H1 (cell line): ENCODE measurements at regions not wholly inside any gene's neighbourhood (a gene's known extent, or its start where the extent isn't known, plus 50 kb on each side); places are given as distances from the start of the nearest gene placed in this dataset.

Experiments used
- CTCF ChIA-PET: fragments of 300-600 bp; sonication (Branson Sonifier 250); formaldehyde crosslinking; loops from one replicate; lab custom pipeline; 2021; ENCODE audit not compliant: partially characterized antibody; lab: Charles Lee
- POLR2A ChIA-PET: fragments of 300-600 bp; sonication (Branson Sonifier 250); formaldehyde crosslinking; loops from one replicate; lab custom pipeline; 2021; ENCODE audit warnings: inconsistent platforms; ENCODE audit not compliant: partially characterized antibody; lab: Charles Lee
- DNase-seq, 2 experiments: peaks; one replicate each; pipeline versions ENCODE4 v3.0.0 to v3.0.0-alpha.2; 2010 to 2022; ENCODE audit warnings: low spot score in 2 of 2, low read depth in 1 of 2, mixed read lengths in 1 of 2
- FAIRE-seq: peaks from 2 replicates; lab custom pipeline; 2011; peaks lifted over from hg19 to GRCh38; lab: Jason Lieb, UNC
- H2AFZ ChIP-seq: 2 replicates; pipeline ENCODE4 v1.8.1; 2012; ENCODE audit warnings: low read length, inconsistent platforms
- H2AK5ac ChIP-seq: 2 replicates; pipeline ENCODE4 v1.6.1; 2013; ENCODE audit warnings: low read depth, low read length
- H2BK120ac ChIP-seq: replicated peaks from 2 replicates; pipeline ENCODE3; 2013; ENCODE audit warnings: low read depth, low read length, inconsistent platforms
- H2BK12ac ChIP-seq: 2 replicates; pipeline ENCODE4 v1.6.1; 2013; ENCODE audit warnings: low read depth, low read length
- H2BK15ac ChIP-seq: 2 replicates; pipeline ENCODE4 v1.6.1; 2013; ENCODE audit warnings: low read length
- H2BK20ac ChIP-seq: 2 replicates; pipeline ENCODE4 v1.6.1; 2013; ENCODE audit warnings: low read length
- H2BK5ac ChIP-seq: 2 replicates; pipeline ENCODE4 v1.6.1; 2013; ENCODE audit warnings: low read depth, low read length
- H3K14ac ChIP-seq: 2 replicates; pipeline ENCODE4 v1.6.1; 2013; ENCODE audit warnings: inconsistent platforms; ENCODE audit not compliant: insufficient read length
- H3K18ac ChIP-seq: 2 replicates; pipeline ENCODE4 v1.6.1; 2013; ENCODE audit warnings: low read length; ENCODE audit errors: extremely low read depth
- H3K23ac ChIP-seq: 2 replicates; pipeline ENCODE4 v1.6.1; 2013; ENCODE audit warnings: inconsistent platforms; ENCODE audit not compliant: insufficient read length
- H3K23me2 ChIP-seq: 2 replicates; pipeline ENCODE4 v1.6.1; 2013; ENCODE audit warnings: low read depth, low read length
- H3K27ac ChIP-seq: 2 replicates; pipeline ENCODE4 v1.6.1; 2011; ENCODE audit warnings: low read depth, low read length, inconsistent platforms
- H3K27me3 ChIP-seq, 4 experiments: replicated peaks in 1 of 4; 1 replicate in 1 of 4; 2 replicates in 3 of 4; pipeline versions ENCODE4 v1.6.1 to v1.8.1; 2011 to 2013; ENCODE audit warnings: low read length in 3 of 4, mild to moderate bottlenecking in 3 of 4, inconsistent platforms in 2 of 4, mixed read lengths in 2 of 4, moderate library complexity in 1 of 4; ENCODE audit not compliant: control insufficient read depth in 3 of 4, insufficient read depth in 3 of 4; ENCODE audit errors: extremely low read depth in 1 of 4
- H3K36me3 ChIP-seq, 4 experiments: 2 replicates each; pipeline versions ENCODE4 v1.6.1 to v1.8.1; 2011 to 2013; ENCODE audit warnings: mild to moderate bottlenecking in 4 of 4, low read length in 3 of 4, moderate library complexity in 2 of 4, control low read depth in 1 of 4, inconsistent platforms in 1 of 4; ENCODE audit not compliant: insufficient read depth in 4 of 4, control insufficient read depth in 2 of 4
- H3K4ac ChIP-seq: replicated peaks from 2 replicates; pipeline ENCODE3; 2013; ENCODE audit warnings: low read length, low read depth, mixed read lengths, inconsistent platforms; ENCODE audit not compliant: insufficient read length
- H3K4me1 ChIP-seq, 4 experiments: replicated peaks in 1 of 4; 1 replicate in 1 of 4; 2 replicates in 3 of 4; pipeline versions ENCODE4 v1.6.1 to v1.8.1; 2011 to 2013; ENCODE audit warnings: low read length in 3 of 4, inconsistent platforms in 2 of 4, mixed read lengths in 1 of 4; ENCODE audit not compliant: insufficient read depth in 4 of 4, control insufficient read depth in 3 of 4
- H3K4me2 ChIP-seq, 2 experiments: 2 replicates each; pipeline versions ENCODE4 v1.6.1 to v1.8.1; 2011 to 2013; ENCODE audit warnings: low read depth in 2 of 2, low read length in 2 of 2, control low read depth in 1 of 2, inconsistent platforms in 1 of 2, mild to moderate bottlenecking in 1 of 2; ENCODE audit not compliant: insufficient read depth in 1 of 2
- H3K4me3 ChIP-seq, 4 experiments: fragments of 200-600, 300-600 bp in 1 of 4; sonication (generic), shearing (Covaris generic), sonication (Bioruptor Twin) in 1 of 4; 2 replicates each; pipeline versions ENCODE4 v1.5.1 to v1.8.1; 2011 to 2016; ENCODE audit warnings: low read length in 4 of 4, low read depth in 3 of 4, control low read depth in 2 of 4, inconsistent platforms in 2 of 4, mild to moderate bottlenecking in 2 of 4, mixed read lengths in 1 of 4, moderate library complexity in 1 of 4; ENCODE audit not compliant: insufficient read depth in 2 of 4; ENCODE audit errors: extremely low read depth in 1 of 4
- H3K56ac ChIP-seq: replicated peaks from 2 replicates; pipeline ENCODE3; 2013; ENCODE audit warnings: low read depth, mild to moderate bottlenecking, mixed read lengths, low read length, inconsistent platforms; ENCODE audit not compliant: insufficient read length
- H3K79me1 ChIP-seq: 2 replicates; pipeline ENCODE4 v1.6.1; 2013; ENCODE audit warnings: low read depth, low read length, control low read depth
- H3K79me2 ChIP-seq, 2 experiments: 2 replicates each; pipeline versions ENCODE4 v1.6.1 to v1.8.1; 2012 to 2013; ENCODE audit warnings: low read length in 2 of 2, mild to moderate bottlenecking in 2 of 2, inconsistent platforms in 1 of 2; ENCODE audit not compliant: insufficient read depth in 2 of 2, control insufficient read depth in 1 of 2
- H3K9ac ChIP-seq, 4 experiments: replicated peaks in 1 of 4; 1 replicate in 1 of 4; 2 replicates in 3 of 4; pipeline versions ENCODE4 v1.6.1 to v1.8.1; 2011 to 2013; ENCODE audit warnings: low read depth in 3 of 4, low read length in 3 of 4, control low read depth in 2 of 4, mild to moderate bottlenecking in 2 of 4, moderate library complexity in 2 of 4, inconsistent platforms in 1 of 4; ENCODE audit errors: extremely low read depth in 1 of 4
- H3K9me3 ChIP-seq, 2 experiments: 2 replicates each; pipeline versions ENCODE4 v1.6.1 to v1.8.1; 2012 to 2013; ENCODE audit warnings: mild to moderate bottlenecking in 2 of 2, moderate library complexity in 2 of 2, control low read depth in 1 of 2, inconsistent platforms in 1 of 2, low read depth in 1 of 2, low read length in 1 of 2, mixed read lengths in 1 of 2; ENCODE audit not compliant: insufficient read depth in 2 of 2
- H4K20me1 ChIP-seq, 2 experiments: replicated peaks in 1 of 2; 2 replicates each; pipeline versions ENCODE3 to v1.8.1; 2011 to 2013; ENCODE audit warnings: inconsistent platforms in 2 of 2, low read length in 2 of 2, mild to moderate bottlenecking in 1 of 2; ENCODE audit not compliant: insufficient read depth in 2 of 2, control insufficient read depth in 1 of 2
- H4K5ac ChIP-seq: 2 replicates; pipeline ENCODE4 v1.6.1; 2013; ENCODE audit warnings: low read length, low read depth, mixed read lengths, inconsistent platforms; ENCODE audit not compliant: insufficient read length
- H4K8ac ChIP-seq: 2 replicates; pipeline ENCODE4 v1.8.0; 2013; ENCODE audit warnings: mild to moderate bottlenecking, moderate library complexity, low read length, inconsistent platforms; ENCODE audit not compliant: insufficient read depth; ENCODE audit errors: extremely low read depth
- H4K91ac ChIP-seq: replicated peaks from 2 replicates; pipeline ENCODE3; 2013; ENCODE audit warnings: low read length, mixed read lengths, inconsistent platforms; ENCODE audit not compliant: insufficient read length
- BACH1 ChIP-seq: IDR thresholded peaks from 2 replicates; pipeline ENCODE4 v1.6.1; 2012; ENCODE audit warnings: low read length, improper control_type of control experiment
- CBX8 ChIP-seq: fragments of 300-800, 300-1000 bp; sonication (generic); IDR thresholded peaks from 2 replicates; pipeline ENCODE4 v1.7.1; 2016; ENCODE audit warnings: low read depth, low read length, borderline replicate concordance
- CHD2 ChIP-seq: IDR thresholded peaks from 2 replicates; pipeline ENCODE4 v1.6.1; 2012; ENCODE audit warnings: low read length, improper control_type of control experiment
- KDM4A ChIP-seq: IDR thresholded peaks from one replicate; pipeline ENCODE4 v1.7.1; 2012; ENCODE audit warnings: low read depth, mild to moderate bottlenecking, moderate library complexity, low read length, inconsistent platforms; ENCODE audit not compliant: severe bottlenecking
- PHF8 ChIP-seq: fragments of 200-600 bp; sonication (generic); conservative IDR thresholded peaks from 2 replicates; pipeline ENCODE4 v1.7.1; 2012; ENCODE audit warnings: low read depth, mild to moderate bottlenecking, inconsistent platforms, low read length, moderate library complexity
- POLR2AphosphoS5 ChIP-seq: IDR thresholded peaks from 2 replicates; pipeline ENCODE4 v1.6.1; 2011; ENCODE audit warnings: low read depth, low read length
- SIRT6 ChIP-seq: IDR thresholded peaks from one replicate; pipeline ENCODE4 v1.7.1; 2012; ENCODE audit warnings: low read length, inconsistent platforms
- SP1 ChIP-seq: IDR thresholded peaks from 2 replicates; pipeline ENCODE4 v1.6.1; 2011; ENCODE audit warnings: low read depth, low read length
- TAF1 ChIP-seq: IDR thresholded peaks from 2 replicates; pipeline ENCODE4 v1.6.1; 2011; ENCODE audit warnings: mild to moderate bottlenecking, low read depth, low read length
- WGBS, 2 experiments: shearing (Covaris generic) in 1 of 2; methylation state at CpG; one replicate each; pipeline versions ENCODE4 v1.1.6 to v1.1.7; 2013 to 2015; ENCODE audit warnings: low lambda C conversion rate in 2 of 2, mixed read lengths in 2 of 2, inconsistent platforms in 1 of 2, low coverage in 1 of 2, missing lambda C conversion rate in 1 of 2; ENCODE audit not compliant: insufficient replicate concordance in 2 of 2, insufficient coverage in 1 of 2, insufficient read length in 1 of 2; ENCODE audit errors: extremely low coverage in 1 of 2, missing lambda C conversion rate in 1 of 2; 5-methylcytosine and 5-hydroxymethylcytosine counted together
- TF ChIP-seq, protein P1 (sequence below): IDR thresholded peaks from 2 replicates; pipeline ENCODE4 v1.6.1; 2012; ENCODE audit warnings: inconsistent platforms
- TF ChIP-seq, protein P2 (sequence below), 3 experiments: IDR thresholded peaks; 1 replicate in 2 of 3; 2 replicates in 1 of 3; pipeline versions ENCODE4 v1.5.1 to v1.6.1; 2011; ENCODE audit warnings: low read length in 3 of 3, mild to moderate bottlenecking in 3 of 3, inconsistent platforms in 2 of 3, low read depth in 1 of 3, moderate library complexity in 1 of 3; ENCODE audit not compliant: insufficient read depth in 1 of 3; ENCODE audit errors: control extremely low read depth in 1 of 3

DNA sequence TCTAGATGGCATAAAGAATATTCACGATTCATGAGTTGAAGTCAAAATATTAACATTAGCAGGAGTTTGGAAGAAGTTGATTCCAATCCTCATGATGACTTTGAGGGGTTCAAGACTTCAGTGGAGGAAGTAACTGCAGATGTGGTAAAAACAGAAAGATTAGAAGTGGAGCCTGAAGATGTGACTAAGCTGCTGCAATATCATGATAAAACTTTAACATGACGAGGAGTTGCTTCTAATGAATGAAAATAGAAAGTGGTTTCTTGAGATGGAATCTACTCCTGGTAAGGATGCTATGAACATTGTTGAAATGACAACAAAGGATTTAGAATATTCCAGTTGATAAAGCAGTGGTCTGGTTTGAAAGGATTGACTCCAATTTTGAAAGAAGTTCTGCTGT, 70.1 kb upstream of the TMLHE start (continued):
- TF ChIP-seq KDM4A: no peak

DNA sequence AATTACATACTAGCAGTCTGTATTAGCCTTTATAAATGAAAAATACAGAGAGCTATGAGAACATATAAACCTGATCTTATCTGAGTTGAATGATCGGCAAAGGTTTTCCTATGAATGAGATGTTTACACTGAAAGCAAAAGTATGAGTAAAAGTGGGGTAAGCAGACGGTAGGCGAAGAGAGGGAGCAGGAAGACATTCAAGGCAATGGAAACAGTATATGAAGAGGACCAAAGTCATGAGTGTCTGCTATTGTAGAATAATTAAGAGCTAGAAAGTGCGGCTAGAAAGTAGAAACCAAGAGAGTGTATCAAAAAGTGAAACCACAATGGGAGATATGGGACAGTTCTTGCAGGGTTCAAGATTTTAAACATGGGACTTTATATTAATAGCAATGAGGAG, 67.0 kb upstream of the TMLHE start:
- FAIRE-seq: no peak
- no peak overlapping the region for H3K23ac ChIP-seq
- no peak overlapping the region for H3K18ac ChIP-seq
- WGBS, 2 experiments: 97% methylated on average over 4 of the region's 4 CpGs; no CpG with 5 or more reads in 1 of the 2 experiments
- H4K5ac ChIP-seq: no peak overlapping the region
- DNase-seq: no peak
- no peak overlapping the region for H4K91ac ChIP-seq
- H3K4me3 ChIP-seq: no peak overlapping the region
- H3K27ac ChIP-seq: no peak overlapping the region
- H3K23me2 ChIP-seq: no peaks in the 10 kb centered on the region
- peaks cover 0 to 2% (median 0%) of the 10 kb centered on the region in 4 experiments; a peak in 1 of 7 replicates for H3K4me1 ChIP-seq
- H3K56ac ChIP-seq: no peak overlapping the region
- no peak overlapping the region for H3K4ac ChIP-seq
- ChIA-PET CTCF (interaction anchor here (1.7 kb wide), 1 partner anchor 17 kb away, joined by 4 read pairs; no protein-coding TSS in a partner anchor), POLR2A (no interaction called here)
- no peak overlapping the region for H3K9ac ChIP-seq
- H4K20me1 ChIP-seq: no peaks in the 10 kb centered on the region
- no peaks in the 10 kb centered on the region for H3K79me1 ChIP-seq
- H2BK15ac ChIP-seq: no peak overlapping the region
- H2BK12ac ChIP-seq: no peak overlapping the region
- H2AK5ac ChIP-seq: no peak overlapping the region
- H2BK120ac ChIP-seq: no peak overlapping the region
- no peak overlapping the region for H3K14ac ChIP-seq
- no peaks in the 10 kb centered on the region for H3K79me2 ChIP-seq
- H2BK20ac ChIP-seq: no peak overlapping the region
- no peak overlapping the region for H3K4me2 ChIP-seq
- H3K27me3 ChIP-seq: no peaks in the 10 kb centered on the region
- H3K9me3 ChIP-seq: no peaks in the 10 kb centered on the region
- no peak overlapping the region for H4K8ac ChIP-seq
- no peaks in the 10 kb centered on the region for H3K36me3 ChIP-seq
- no peak overlapping the region for H2BK5ac ChIP-seq
- no peak overlapping the region for H2AFZ ChIP-seq
- TF ChIP-seq, protein P1, sequence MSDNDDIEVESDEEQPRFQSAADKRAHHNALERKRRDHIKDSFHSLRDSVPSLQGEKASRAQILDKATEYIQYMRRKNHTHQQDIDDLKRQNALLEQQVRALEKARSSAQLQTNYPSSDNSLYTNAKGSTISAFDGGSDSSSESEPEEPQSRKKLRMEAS: no peak
- no peak for TF ChIP-seq BACH1
- TF ChIP-seq, protein P2, sequence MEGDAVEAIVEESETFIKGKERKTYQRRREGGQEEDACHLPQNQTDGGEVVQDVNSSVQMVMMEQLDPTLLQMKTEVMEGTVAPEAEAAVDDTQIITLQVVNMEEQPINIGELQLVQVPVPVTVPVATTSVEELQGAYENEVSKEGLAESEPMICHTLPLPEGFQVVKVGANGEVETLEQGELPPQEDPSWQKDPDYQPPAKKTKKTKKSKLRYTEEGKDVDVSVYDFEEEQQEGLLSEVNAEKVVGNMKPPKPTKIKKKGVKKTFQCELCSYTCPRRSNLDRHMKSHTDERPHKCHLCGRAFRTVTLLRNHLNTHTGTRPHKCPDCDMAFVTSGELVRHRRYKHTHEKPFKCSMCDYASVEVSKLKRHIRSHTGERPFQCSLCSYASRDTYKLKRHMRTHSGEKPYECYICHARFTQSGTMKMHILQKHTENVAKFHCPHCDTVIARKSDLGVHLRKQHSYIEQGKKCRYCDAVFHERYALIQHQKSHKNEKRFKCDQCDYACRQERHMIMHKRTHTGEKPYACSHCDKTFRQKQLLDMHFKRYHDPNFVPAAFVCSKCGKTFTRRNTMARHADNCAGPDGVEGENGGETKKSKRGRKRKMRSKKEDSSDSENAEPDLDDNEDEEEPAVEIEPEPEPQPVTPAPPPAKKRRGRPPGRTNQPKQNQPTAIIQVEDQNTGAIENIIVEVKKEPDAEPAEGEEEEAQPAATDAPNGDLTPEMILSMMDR (IDR thresholded peaks at IDR 0.05; ENCODE audit: control extremely low read depth in 1 of 3, insufficient read depth in 1 of 3, low read depth in 1 of 3, low read length in 3 of 3): no peak
- TF ChIP-seq CHD2: no peak
- no peak for TF ChIP-seq CBX8
- TF ChIP-seq TAF1: no peak
- TF ChIP-seq SIRT6: no peak
- TF ChIP-seq SP1: no peak
- TF ChIP-seq POLR2AphosphoS5: no peak
- no peak for TF ChIP-seq PHF8
